Smooth muscle cell (in vitro differentiated cells): ENCODE measurements at regions not wholly inside any gene's neighbourhood (a gene's known extent, or its start where the extent isn't known, plus 50 kb on each side); places are given as distances from the start of the nearest gene placed in this dataset.

Experiments
- DNase-seq: peaks from one replicate; lab custom pipeline; 2025; ENCODE audit not compliant: unreplicated experiment; lab: John Stamatoyannopoulos, UW
- H2AFZ ChIP-seq: fragments of 200-600 bp; sonication (generic); 2 replicates; pipeline ENCODE4 v1.6.0; 2016; ENCODE audit warnings: antibody characterized with exemption, low read depth, mild to moderate bottlenecking
- H3F3A ChIP-seq: fragments of 200-600 bp; sonication (generic); 2 replicates; pipeline ENCODE4 v1.6.0; 2017; ENCODE audit warnings: antibody characterized with exemption, low read depth
- H3K27ac ChIP-seq: fragments of 200-600 bp; sonication (generic); 2 replicates; pipeline ENCODE4 v1.5.1; 2016; ENCODE audit warnings: low read depth, mild to moderate bottlenecking
- H3K27me3 ChIP-seq: fragments of 200-600 bp; sonication (generic); 2 replicates; pipeline ENCODE4 v1.6.1; 2016; ENCODE audit warnings: low read depth, mild to moderate bottlenecking
- H3K36me3 ChIP-seq: fragments of 200-600 bp; sonication (generic); 2 replicates; pipeline ENCODE4 v1.5.1; 2016; ENCODE audit warnings: low read depth
- H3K4me1 ChIP-seq: fragments of 200-600 bp; sonication (generic); 2 replicates; pipeline ENCODE4 v1.5.1; 2016; ENCODE audit warnings: low read depth
- H3K4me2 ChIP-seq: fragments of 200-600 bp; sonication (generic); 2 replicates; pipeline ENCODE4 v1.6.0; 2016; ENCODE audit warnings: mild to moderate bottlenecking
- H3K4me3 ChIP-seq: fragments of 200-600 bp; sonication (generic); 2 replicates; pipeline ENCODE4 v1.5.1; 2016; ENCODE audit warnings: mild to moderate bottlenecking
- H3K79me2 ChIP-seq: fragments of 200-600 bp; sonication (generic); 2 replicates; pipeline ENCODE4 v1.6.0; 2016; ENCODE audit warnings: low read depth, mild to moderate bottlenecking
- H3K9ac ChIP-seq: fragments of 200-600 bp; sonication (generic); 2 replicates; pipeline ENCODE4 v1.6.0; 2016; ENCODE audit warnings: low read depth
- H3K9me3 ChIP-seq: fragments of 200-600 bp; sonication (generic); replicated peaks from 2 replicates; pipeline ENCODE4 v1.5.1; 2016; ENCODE audit warnings: low read depth
- H4K20me1 ChIP-seq: fragments of 200-600 bp; sonication (generic); 2 replicates; pipeline ENCODE4 v1.6.0; 2016; ENCODE audit warnings: low read depth
- CTCF ChIP-seq: fragments of 200-600 bp; sonication (generic); IDR thresholded peaks from 2 replicates; pipeline ENCODE4 v1.5.1; 2017; ENCODE audit warnings: borderline replicate concordance, mild to moderate bottlenecking, antibody characterized with exemption; ENCODE audit not compliant: insufficient read depth, poor library complexity, severe bottlenecking
- WGBS: methylation state at CpG from one replicate; pipeline ENCODE4 v1.1.7; 2016; ENCODE audit warnings: low lambda C conversion rate; 5-methylcytosine and 5-hydroxymethylcytosine counted together

GRCh38 chr9:31868830-31869229 is 515.6 kb upstream of the ACO1 start:
- TF ChIP-seq CTCF: no peak
- Histone ChIP-seq H3K36me3 (no peaks in the 10 kb centered on the region), H3K27ac (no peak overlapping the region), H3K27me3 (no peaks in the 10 kb centered on the region), H2AFZ (no peak overlapping the region), H3K4me1 (no peaks in the 10 kb centered on the region), H3K79me2 (no peaks in the 10 kb centered on the region), H4K20me1 (no peaks in the 10 kb centered on the region), H3K4me3 (no peak overlapping the region), H3K9ac (no peak overlapping the region), H3K4me2 (no peak overlapping the region), H3F3A (no peaks in the 10 kb centered on the region), H3K9me3 (no peaks in the 10 kb centered on the region)
- no peak for DNase-seq
- WGBS: 85% methylated on average over 5 of the region's 5 CpGs

GRCh38 chr9:31870276-31870675 is 514.2 kb upstream of the ACO1 start:
- no peak overlapping the region for H3K4me3 ChIP-seq
- TF ChIP-seq CTCF: no peak

GRCh38 chr9:31873722-31874121 is 510.7 kb upstream of the ACO1 start:
- Histone ChIP-seq H4K20me1 (no peaks in the 10 kb centered on the region), H3K4me2 (no peak overlapping the region), H3K27me3 (no peaks in the 10 kb centered on the region), H3K27ac (no peak overlapping the region), H3K79me2 (no peaks in the 10 kb centered on the region), H3K4me3 (no peak overlapping the region), H3K9me3 (no peaks in the 10 kb centered on the region), H2AFZ (no peak overlapping the region), H3K9ac (no peak overlapping the region), H3K36me3 (no peaks in the 10 kb centered on the region), H3K4me1 (no peaks in the 10 kb centered on the region), H3F3A (no peaks in the 10 kb centered on the region)
- TF ChIP-seq CTCF: no peak
- no peak for DNase-seq
- WGBS: 86% methylated on average over 7 of the region's 7 CpGs

More at GRCh38 chr9:31870276-31870675, 514.2 kb upstream of the ACO1 start:
- 69% methylated on average over 2 of the region's 2 CpGs for WGBS
- no peaks in the 10 kb centered on the region for H3K4me1 ChIP-seq
- H3K9ac ChIP-seq: no peak overlapping the region
- DNase-seq: no peak
- no peak overlapping the region for H3K4me2 ChIP-seq
- H3F3A ChIP-seq: no peaks in the 10 kb centered on the region
- no peaks in the 10 kb centered on the region for H3K36me3 ChIP-seq
- H3K9me3 ChIP-seq: no peaks in the 10 kb centered on the region
- H3K27me3 ChIP-seq: no peaks in the 10 kb centered on the region
- H2AFZ ChIP-seq: no peak overlapping the region
- no peak overlapping the region for H3K27ac ChIP-seq
- H3K79me2 ChIP-seq: no peaks in the 10 kb centered on the region
- H4K20me1 ChIP-seq: no peaks in the 10 kb centered on the region

GRCh38 chr9:31894008-31894407 is 490.4 kb upstream of the ACO1 start:
- H3K36me3 ChIP-seq: no peaks in the 10 kb centered on the region
- no peaks in the 10 kb centered on the region for H3F3A ChIP-seq
- H3K9me3 ChIP-seq: no peaks in the 10 kb centered on the region
- H2AFZ ChIP-seq: no peak overlapping the region
- no peak for TF ChIP-seq CTCF
- H3K27me3 ChIP-seq: no peaks in the 10 kb centered on the region
- H3K9ac ChIP-seq: no peak overlapping the region
- no peak overlapping the region for H3K4me3 ChIP-seq
- H3K4me1 ChIP-seq: no peaks in the 10 kb centered on the region
- no peak for DNase-seq
- H3K27ac ChIP-seq: no peak overlapping the region
- no peaks in the 10 kb centered on the region for H3K79me2 ChIP-seq
- 71% methylated on average over 4 of the region's 4 CpGs for WGBS
- no peak overlapping the region for H3K4me2 ChIP-seq
- H4K20me1 ChIP-seq: no peaks in the 10 kb centered on the region
